WI38 (cell line): ENCODE measurements at regions not wholly inside any gene's neighbourhood (a gene's known extent, or its start where the extent isn't known, plus 50 kb on each side); places are given as distances from the start of the nearest gene placed in this dataset.

Source experiments
- H3K4me3 ChIP-seq: 2 replicates; pipeline ENCODE4 v1.5.1; 2011; ENCODE audit warnings: low read depth, mild to moderate bottlenecking, control low read depth, low read length
- CTCF ChIP-seq: IDR thresholded peaks from 2 replicates; pipeline ENCODE4 v1.5.1; 2012; ENCODE audit warnings: low read depth, mild to moderate bottlenecking, control low read depth, low read length

GRCh38 chr14:98262566-98262965 is 1009.4 kb downstream of the BCL11B start:
- no peak overlapping the region for H3K4me3 ChIP-seq
- TF ChIP-seq CTCF: no peak

- no peak overlapping the region for H3K4me3 ChIP-seq
- no peak for TF ChIP-seq CTCF
These were observed 1002.5 kb downstream of the BCL11B start for GRCh38 chr14:98269533-98269932.

- H3K4me3 ChIP-seq: no peak overlapping the region
- no peak for TF ChIP-seq CTCF
These were observed 1001.8 kb downstream of the BCL11B start for GRCh38 chr14:98270201-98270600.

- no peak overlapping the region for H3K4me3 ChIP-seq
- TF ChIP-seq CTCF: no peak
These were observed 997.4 kb downstream of the BCL11B start for GRCh38 chr14:98274596-98274995.

- H3K4me3 ChIP-seq: no peak overlapping the region
- TF ChIP-seq CTCF: no peak
These were observed 993.2 kb downstream of the BCL11B start for GRCh38 chr14:98278800-98279199.

GRCh38 chr14:98280436-98280835 is 991.6 kb downstream of the BCL11B start:
- TF ChIP-seq CTCF: no peak
- no peak overlapping the region for H3K4me3 ChIP-seq

- no peak for TF ChIP-seq CTCF
- H3K4me3 ChIP-seq: no peak overlapping the region
These were observed 983.2 kb downstream of the BCL11B start for GRCh38 chr14:98288825-98289224.
